ENCODE measurements at regions not wholly inside any gene's neighbourhood (a gene's known extent, or its start where the extent isn't known, plus 50 kb on each side); places are given as distances from the start of the nearest gene placed in this dataset.

GRCh38 chr11:91810871-91811270, 413.7 kb upstream of the FAT3 start:
- no peak for DNase-seq (ENCODE audit: low spot score)

GRCh38 chr11:91805293-91805692, 419.3 kb upstream of the FAT3 start:
- no peak for DNase-seq (ENCODE audit: low spot score)

GRCh38 chr11:91804042-91804441, 420.6 kb upstream of the FAT3 start:
- no peak for DNase-seq (ENCODE audit: low spot score)

- no peak for DNase-seq (ENCODE audit: low spot score)
Measured at GRCh38 chr11:91802475-91802874, 422.1 kb upstream of the FAT3 start.

- DNase-seq (ENCODE audit: low spot score), result no peak
Measured at GRCh38 chr11:91800208-91800914, 424.3 kb upstream of the FAT3 start.

- no peak for DNase-seq (ENCODE audit: low spot score)
Measured at GRCh38 chr11:91798240-91798639, 426.4 kb upstream of the FAT3 start.

- no peak for DNase-seq (ENCODE audit: low spot score)
Measured at GRCh38 chr11:91796999-91797398, 427.6 kb upstream of the FAT3 start.

- DNase-seq (ENCODE audit: low spot score), result no peak
Measured at GRCh38 chr11:91795139-91795887, 429.3 kb upstream of the FAT3 start.

GRCh38 chr11:91794146-91794545, 430.5 kb upstream of the FAT3 start:
- DNase-seq (ENCODE audit: low spot score), result no peak

GRCh38 chr11:91792779-91793262, 431.8 kb upstream of the FAT3 start:
- DNase-seq (ENCODE audit: low spot score), result no peak

GRCh38 chr11:91791171-91791468, 433.5 kb upstream of the FAT3 start:
- no peak for DNase-seq (ENCODE audit: low spot score)

GRCh38 chr11:91790346-91791170, 434.1 kb upstream of the FAT3 start:
- no peak for DNase-seq (ENCODE audit: low spot score)

- no peak for DNase-seq (ENCODE audit: low spot score)
Measured at GRCh38 chr11:91788764-91789163, 435.9 kb upstream of the FAT3 start.

GRCh38 chr11:91786097-91786496, 438.5 kb upstream of the FAT3 start:
- peak; percentile 0 for DNase-seq (ENCODE audit: low spot score)

GRCh38 chr11:91783173-91783572, 441.4 kb upstream of the FAT3 start:
- no peak for DNase-seq (ENCODE audit: low spot score)

GRCh38 chr11:91778758-91779157, 445.9 kb upstream of the FAT3 start:
- DNase-seq (ENCODE audit: low spot score), result no peak

GRCh38 chr11:91776655-91777054, 448.0 kb upstream of the FAT3 start:
- no peak for DNase-seq (ENCODE audit: low spot score)

- DNase-seq (ENCODE audit: low spot score), result no peak
Measured at GRCh38 chr11:91773090-91773489, 451.5 kb upstream of the FAT3 start.

- no peak for DNase-seq (ENCODE audit: low spot score)
Measured at GRCh38 chr11:91771961-91772360, 452.7 kb upstream of the FAT3 start.

- no peak for DNase-seq (ENCODE audit: low spot score)
Measured at GRCh38 chr11:91768783-91769182, 455.8 kb upstream of the FAT3 start.

GRCh38 chr11:91763331-91763730, 461.3 kb upstream of the FAT3 start:
- no peak for DNase-seq (ENCODE audit: low spot score)

- DNase-seq (ENCODE audit: low spot score), result no peak
Measured at GRCh38 chr11:91761406-91762025, 463.1 kb upstream of the FAT3 start.

Measured in cerebellar cortex (tissue), 1 donor.